Prostate gland (tissue), 2 donors: ENCODE measurements at regions not wholly inside any gene's neighbourhood (a gene's known extent, or its start where the extent isn't known, plus 50 kb on each side); places are given as distances from the start of the nearest gene placed in this dataset.

ENCODE experiments used
- POLR2A ChIP-seq: fragments of 450-650 bp; IDR thresholded peaks from one replicate; pipeline ENCODE4 v1.6.1; 2016; ENCODE audit warnings: antibody characterized with exemption, mild to moderate bottlenecking
- POLR2AphosphoS5 ChIP-seq: sonication (generic); formaldehyde crosslinking; IDR thresholded peaks from one replicate; pipeline ENCODE4 v1.6.1; 2017; ENCODE audit warnings: antibody characterized with exemption
- TF ChIP-seq, protein P1 (sequence below), 4 experiments: fragments of 200-600 bp in 2 of 4; fragments of 450-650 bp in 2 of 4; sonication (generic) in 2 of 4; IDR thresholded peaks; 1 replicate in 3 of 4; 2 replicates in 1 of 4; pipeline ENCODE4 v1.5.1; 2016 to 2019; ENCODE audit warnings: antibody characterized with exemption in 4 of 4, mild to moderate bottlenecking in 2 of 4, moderate library complexity in 2 of 4

DNA sequence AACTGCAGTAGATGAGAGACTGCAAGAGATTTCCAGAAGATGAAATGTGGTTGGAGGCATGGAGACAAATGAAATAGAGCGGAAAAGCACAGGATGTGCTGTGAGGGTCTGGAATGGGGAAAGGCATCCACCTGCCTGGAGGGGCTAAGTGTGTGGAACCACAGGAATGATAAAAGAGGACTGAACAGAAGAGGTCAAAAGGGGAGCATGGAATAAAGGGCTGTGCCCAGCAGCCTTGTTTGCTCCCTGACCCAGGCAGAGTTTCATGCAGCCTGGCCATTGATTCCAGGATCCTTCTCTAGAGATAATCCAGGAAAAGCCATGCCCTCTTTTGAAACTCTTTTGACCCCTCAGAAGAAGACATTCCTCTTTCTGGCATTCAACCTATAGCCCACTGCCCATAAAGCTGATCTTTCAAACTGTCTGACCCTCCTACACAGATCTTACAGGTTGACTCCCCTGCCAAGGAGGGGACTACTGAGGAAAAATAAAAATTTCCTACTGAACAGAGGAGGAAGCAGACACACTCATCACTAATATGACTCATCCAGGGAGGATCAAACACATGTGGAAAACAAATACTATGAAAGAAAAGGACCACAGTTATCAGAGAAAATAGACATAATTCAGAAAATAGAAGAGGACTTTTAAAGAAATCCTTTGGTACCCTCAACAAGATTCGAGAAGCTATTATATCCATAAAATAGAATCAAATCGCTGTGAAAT, 273.5 kb upstream of the PCSK5 start:
- TF ChIP-seq, protein P1, sequence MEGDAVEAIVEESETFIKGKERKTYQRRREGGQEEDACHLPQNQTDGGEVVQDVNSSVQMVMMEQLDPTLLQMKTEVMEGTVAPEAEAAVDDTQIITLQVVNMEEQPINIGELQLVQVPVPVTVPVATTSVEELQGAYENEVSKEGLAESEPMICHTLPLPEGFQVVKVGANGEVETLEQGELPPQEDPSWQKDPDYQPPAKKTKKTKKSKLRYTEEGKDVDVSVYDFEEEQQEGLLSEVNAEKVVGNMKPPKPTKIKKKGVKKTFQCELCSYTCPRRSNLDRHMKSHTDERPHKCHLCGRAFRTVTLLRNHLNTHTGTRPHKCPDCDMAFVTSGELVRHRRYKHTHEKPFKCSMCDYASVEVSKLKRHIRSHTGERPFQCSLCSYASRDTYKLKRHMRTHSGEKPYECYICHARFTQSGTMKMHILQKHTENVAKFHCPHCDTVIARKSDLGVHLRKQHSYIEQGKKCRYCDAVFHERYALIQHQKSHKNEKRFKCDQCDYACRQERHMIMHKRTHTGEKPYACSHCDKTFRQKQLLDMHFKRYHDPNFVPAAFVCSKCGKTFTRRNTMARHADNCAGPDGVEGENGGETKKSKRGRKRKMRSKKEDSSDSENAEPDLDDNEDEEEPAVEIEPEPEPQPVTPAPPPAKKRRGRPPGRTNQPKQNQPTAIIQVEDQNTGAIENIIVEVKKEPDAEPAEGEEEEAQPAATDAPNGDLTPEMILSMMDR (IDR thresholded peaks at IDR 0.05): no peak
- TF ChIP-seq POLR2A: no peak
- no peak for TF ChIP-seq POLR2AphosphoS5
